ENCODE measurements at regions not wholly inside any gene's neighbourhood (a gene's known extent, or its start where the extent isn't known, plus 50 kb on each side); places are given as distances from the start of the nearest gene placed in this dataset.
"Not testable (repeated sequence)": the region's sequence is repeated elsewhere in the genome, so short reads cannot be mapped to it uniquely, and the experiment has no call there.

DNA sequence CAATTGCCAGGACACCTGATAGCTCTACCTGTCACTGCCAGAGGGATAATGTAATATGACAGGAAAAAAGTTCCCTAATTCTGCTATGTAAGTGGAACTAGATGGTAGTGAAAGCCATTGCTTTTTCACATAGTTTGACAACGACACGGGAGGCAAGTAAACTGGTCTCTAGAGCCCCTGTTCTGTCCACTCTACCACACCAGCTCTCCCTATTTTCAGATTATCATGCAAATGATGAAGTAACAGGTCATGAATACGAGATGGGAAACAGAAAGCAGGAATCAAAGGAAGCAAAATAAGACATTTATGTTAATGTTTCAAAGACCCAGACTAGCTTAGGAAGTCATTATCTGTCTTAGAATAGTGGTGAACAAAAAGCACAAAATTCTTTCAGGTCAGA lies 56.2 kb downstream of the TAF11L14 start:
- DNase-seq (ENCODE audit: low read depth), result no peak

DNA sequence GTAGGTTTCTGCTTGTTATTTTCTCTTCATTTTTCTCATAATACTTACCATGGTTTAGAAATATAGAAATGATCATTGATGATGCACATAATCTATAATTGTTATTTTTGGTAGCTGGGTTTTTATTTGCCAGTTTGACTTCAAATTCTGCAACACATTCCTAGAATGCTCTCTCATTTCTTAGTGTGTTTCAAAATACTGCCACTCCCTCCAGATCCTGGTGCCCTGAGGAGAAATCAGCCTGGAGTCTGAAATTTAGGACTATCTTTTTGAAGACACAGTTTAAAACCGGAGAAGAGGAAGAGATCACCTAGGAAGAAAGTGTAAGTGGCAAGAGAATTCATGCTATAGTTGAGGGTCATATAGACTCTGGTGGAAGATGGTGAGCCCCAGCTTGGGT lies 57.5 kb downstream of the TAF11L14 start:
- no peak for DNase-seq (ENCODE audit: low read depth)

DNA sequence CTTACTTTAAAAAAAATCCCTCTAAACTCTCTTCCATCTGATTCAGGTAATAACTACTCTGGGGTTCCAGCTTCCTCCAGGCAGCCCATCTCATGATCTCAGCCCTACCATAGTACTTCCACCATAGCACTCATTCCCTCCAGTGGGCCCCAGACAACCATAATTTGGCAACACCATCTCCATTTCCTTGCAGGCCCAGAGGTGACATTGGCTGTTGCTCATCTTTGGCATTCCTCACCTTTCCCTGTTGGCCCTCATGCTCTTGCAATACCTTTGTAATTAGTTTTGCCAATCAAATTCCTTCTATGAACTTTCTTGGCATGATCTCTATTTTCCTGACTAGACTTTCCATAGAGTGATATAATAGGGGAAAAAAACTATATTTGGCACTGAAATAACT lies 60.1 kb downstream of the TAF11L14 start:
- DNase-seq (ENCODE audit: low read depth), result no peak

DNA sequence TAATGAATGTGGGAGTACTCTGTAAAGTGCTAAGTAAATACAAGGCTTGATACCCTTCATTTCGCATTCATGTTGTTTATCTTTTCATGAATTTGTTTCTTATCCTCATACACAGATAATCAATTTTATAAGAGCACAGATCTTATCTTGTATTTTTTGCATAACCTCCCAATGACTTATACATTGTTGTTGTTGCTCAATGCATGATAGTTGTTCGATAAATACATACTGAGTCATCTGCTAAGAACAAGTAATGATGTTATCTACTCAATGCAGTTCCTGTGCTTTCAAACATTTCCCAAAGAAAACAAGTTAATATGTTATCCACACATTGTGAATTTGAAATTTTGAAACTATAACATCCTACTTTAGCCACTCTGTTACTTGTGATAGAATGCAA lies 60.7 kb downstream of the TAF11L14 start:
- peak; percentile 44 for DNase-seq (ENCODE audit: low read depth)

DNA sequence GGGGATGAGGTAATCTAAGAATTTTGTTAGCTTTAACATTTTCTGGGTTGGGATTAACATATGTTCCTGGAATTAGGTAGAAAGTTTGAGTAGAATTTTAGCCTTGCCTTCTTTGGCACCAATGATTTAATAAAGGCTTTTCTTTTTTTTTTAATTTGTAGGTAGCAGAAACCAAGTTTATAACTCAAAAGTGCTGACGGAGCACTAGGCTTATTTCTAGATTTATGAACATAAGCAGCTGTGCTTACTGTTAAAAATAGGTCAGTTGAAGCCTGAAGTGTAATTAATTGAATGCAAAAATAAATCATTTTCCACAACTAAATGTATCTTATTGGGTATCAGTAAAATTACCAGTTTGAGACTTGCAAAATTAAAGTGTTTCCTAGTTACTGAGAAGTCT lies 62.4 kb downstream of the TAF11L14 start:
- no peak for DNase-seq (ENCODE audit: low read depth)

DNA sequence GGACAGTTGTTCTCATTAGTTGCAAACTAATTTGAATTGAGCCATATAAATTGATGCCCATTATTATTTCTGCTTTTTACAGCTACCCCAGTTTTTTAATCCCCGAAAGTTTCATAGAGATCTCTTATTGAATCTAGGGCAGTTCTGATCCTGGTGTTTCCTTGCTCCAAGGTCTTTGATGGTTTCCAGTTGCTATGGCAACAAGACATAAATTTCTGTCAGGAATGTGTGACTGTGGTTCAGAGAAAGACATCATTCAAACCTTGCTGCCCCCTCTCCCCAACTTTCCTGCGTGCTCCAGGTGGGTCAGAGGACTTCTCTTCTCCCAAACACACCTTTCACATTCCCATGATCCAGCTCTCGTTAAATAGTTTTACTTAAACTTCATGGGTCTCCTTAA lies 63.4 kb downstream of the TAF11L14 start:
- no peak for DNase-seq (ENCODE audit: low read depth)

DNA sequence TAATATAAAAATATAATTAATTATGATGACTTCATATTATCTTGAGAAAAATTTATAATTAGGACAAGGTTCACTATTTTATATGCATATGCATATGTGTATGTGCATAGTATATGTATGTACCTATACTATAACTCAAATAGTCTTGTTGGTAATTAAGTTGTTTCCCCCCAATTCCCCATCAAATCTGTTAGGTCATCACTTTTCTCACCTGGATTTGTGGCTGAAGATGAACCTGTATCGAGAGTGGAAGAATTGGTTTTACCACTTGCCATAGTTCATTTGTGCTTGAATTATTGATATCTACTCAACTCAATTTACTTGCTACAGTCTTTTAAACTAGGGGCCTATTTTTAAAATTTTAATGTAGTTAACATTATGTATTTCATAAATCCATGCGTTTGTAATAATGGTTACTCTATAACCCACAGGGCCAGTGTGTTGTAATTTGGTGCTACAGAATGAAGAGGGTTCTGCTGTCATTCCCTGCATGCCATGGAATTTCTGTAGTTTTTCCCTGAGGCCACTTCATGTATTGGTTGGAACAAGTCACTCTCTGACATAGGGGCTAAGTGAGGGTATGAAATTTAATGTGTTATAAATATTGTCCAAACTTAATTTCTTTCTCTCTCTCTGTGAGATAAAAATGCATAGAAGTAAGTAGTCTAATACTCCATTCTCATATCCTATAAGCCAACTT lies 74.9 kb downstream of the TAF11L14 start:
- no peak for DNase-seq (ENCODE audit: low read depth)

DNA sequence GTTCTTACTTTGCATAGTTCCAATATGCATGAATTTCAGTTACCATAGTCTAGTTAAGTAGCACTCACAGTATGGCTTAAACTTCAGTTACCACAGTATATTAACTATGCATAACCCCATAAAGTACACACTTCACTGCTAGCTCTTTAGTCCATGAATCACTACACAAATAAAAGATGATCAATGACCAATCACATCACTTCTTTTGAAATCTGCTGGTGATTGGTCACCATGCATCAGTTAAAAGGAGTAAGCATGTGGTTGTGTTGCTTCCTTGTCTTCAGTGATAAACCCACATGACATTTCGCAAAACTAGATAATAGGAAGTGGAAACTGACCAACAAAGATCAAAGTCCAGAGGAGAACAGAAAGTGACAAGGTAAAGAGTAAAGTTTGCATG lies 79.0 kb downstream of the TAF11L14 start:
- DNase-seq (ENCODE audit: low read depth), result no peak

DNA sequence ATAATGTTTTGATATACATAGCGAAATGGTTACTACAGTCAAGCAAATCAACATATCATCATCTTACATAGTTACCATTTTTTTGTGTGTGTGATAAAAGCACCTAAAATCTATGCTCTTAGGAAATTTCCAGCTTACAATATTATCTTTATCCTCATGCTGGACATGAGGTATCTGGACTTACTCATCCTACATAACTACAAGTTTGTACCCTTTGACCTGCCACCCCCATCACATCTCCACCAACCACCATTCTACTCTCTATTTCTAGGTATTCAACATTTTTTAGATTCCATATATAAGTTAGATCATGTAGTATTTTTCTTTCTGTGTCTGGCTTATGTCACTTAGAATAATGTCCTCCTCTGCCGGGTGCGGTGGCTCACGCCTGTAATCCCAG lies 79.9 kb downstream of the TAF11L14 start:
- DNase-seq (ENCODE audit: low read depth), result no peak

DNA sequence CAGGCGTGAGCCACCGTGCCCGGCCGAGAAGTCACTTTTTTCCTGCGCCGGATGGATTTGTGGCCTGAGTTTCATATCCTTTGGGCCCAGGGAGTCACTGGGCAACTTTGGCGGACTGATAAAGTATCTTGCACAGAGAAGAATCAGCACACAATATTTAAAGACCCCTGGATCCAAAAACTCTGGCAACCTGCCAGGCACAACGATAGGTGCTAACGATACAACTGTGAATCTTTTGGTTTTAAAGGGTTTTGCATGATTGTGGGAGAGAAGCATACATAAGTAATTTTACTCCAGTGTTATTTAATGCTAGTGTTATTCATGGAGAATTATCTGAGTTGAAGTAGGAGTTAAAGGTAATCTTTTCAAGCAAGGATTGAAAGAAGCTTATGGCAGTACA lies 85.3 kb downstream of the TAF11L14 start:
- no peak for DNase-seq (ENCODE audit: low read depth)

DNA sequence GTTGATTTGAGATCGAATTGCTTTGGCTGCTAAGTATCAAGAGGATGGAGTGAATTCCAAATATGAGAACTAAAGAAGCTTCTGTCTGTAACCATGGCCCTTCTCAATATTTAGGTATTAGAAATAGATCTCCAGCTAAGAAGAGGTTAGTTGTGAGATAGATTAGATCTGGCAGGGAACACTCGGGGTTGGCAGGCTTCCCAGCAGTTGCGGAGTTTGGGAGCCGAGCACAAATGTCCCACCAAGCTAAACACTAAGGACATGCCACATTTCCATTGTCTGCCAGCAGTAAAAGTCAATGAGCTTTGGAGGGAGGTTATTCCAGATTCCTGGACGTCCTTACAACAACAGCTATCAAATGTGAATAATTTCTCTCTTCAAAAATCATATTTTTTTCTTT lies 85.8 kb downstream of the TAF11L14 start:
- DNase-seq (ENCODE audit: low read depth), result no peak

DNA sequence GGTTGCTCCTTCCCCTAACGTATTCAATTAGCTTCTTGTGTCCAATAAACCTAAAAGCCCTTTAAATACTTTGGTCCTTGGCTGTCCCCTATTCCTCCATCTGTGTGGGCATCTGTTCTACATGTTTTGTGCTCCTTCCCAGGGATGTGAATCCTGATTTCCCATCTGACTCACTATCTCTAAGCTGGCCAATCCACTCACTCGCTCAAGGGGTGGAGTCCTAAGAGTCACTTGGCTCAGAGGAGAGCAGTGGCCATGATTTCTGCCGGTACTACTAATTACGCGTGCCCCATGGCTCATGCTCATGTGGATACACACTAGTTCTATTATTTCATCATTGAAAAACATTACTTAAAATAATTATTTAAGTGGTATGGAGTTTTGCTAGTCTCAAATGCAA lies 89.6 kb downstream of the TAF11L14 start:
- DNase-seq (ENCODE audit: low read depth), result no peak

DNA sequence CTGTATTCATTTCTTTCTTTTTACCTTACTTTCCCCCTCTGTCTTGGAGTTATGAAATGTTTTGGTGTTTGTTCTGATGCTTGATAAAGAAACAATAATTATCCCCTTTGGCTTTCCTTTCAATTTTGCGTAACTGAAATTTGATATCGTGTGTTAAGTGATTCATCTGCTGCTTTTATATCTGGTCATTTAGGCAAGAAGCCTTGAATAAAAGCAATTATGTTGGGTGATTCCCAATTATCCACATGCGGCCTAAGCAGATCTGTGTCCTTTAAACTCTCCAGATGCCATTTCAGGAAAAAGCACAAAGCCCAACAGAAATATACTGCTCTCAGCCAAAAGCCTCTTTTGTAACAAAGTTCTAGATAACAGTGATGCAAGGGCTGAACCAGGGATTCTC lies 92.8 kb downstream of the TAF11L14 start:
- DNase-seq (ENCODE audit: low read depth), result no peak

DNA sequence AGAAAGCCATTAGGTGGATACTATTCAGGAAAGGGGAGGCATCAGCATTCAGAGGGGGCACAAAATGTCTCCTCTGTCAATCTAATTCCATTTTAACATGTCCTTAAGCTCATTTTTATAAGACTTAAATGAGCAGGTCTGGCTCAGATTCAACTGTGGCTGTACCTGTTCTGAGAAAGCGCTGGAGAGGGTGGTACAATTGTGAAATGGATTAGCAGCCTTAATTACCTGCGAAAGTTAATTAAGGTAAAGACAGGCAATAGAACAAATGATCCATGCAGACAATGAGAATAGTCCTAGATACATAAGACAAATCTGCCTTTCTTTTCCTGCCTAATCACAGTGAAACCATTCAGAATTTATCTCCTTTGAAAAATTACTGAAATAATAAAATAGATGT lies 96.2 kb downstream of the TAF11L14 start:
- no peak for DNase-seq (ENCODE audit: low read depth)

DNA sequence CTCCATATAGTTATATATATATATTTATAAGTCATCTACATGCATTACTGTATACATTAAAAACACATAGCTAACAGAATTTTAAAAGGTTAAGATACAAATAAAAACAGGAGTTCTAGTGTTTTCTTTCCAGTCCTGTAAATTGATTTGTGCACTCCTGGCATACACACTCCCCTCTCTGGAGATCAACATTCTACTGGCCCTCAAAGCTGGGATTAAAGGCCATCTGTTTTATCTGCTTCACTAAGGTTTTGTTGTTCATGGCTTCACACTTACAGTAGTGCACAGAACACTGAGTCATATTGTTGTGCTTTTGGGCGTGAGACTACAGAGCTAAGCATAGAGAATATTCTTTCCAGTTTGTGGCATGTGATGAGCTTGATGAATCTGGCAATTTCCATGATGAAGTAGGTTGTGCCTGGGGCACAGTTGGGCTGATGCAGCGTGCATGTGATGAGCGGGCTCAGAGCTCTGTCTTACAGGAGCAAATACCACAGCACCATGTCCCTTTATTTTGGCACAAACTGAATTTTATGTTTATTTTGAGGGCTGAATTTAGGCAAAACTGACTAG lies 98.2 kb downstream of the TAF11L14 start:
- no peak for DNase-seq (ENCODE audit: low read depth)

DNA sequence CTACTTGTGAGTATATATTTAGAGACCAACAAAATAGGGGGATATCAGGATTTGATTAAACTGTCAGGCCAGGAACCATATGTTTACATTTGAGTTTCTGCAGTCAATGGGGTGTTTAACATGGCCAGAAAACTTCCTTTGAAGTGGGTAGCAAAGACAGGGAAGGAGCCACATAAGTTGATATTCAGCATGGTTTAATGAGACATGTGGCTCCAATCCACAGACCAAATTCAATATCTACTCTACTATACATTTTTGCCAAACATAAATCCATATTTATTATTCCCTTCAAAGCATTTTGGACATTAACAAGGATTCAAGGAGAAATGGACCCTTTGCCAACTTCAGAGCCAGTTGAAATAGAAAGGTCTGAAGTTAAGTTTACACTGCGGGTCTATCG lies 99.8 kb downstream of the TAF11L14 start:
- DNase-seq (ENCODE audit: low read depth), result no peak

DNA sequence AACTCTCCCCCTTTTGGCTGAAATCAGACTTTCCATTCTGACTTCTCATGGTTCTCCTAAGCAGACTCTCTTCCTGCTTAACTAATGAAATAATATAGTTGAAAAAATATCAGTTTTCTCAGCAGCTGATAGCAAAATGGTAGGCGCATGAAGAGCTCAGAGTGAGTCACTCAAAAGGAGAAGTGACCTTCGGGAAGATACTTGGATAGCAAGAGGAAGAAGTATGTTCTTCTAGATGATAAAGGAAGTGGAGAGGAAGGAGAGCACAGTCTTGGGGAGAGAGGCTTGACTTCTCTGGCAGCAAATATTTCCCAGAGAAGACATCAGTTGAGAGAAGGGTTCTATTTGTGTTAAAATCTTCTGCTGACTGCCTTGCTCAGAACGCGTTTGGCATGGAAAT lies 101.5 kb downstream of the TAF11L14 start:
- no peak for DNase-seq (ENCODE audit: low read depth)

DNA sequence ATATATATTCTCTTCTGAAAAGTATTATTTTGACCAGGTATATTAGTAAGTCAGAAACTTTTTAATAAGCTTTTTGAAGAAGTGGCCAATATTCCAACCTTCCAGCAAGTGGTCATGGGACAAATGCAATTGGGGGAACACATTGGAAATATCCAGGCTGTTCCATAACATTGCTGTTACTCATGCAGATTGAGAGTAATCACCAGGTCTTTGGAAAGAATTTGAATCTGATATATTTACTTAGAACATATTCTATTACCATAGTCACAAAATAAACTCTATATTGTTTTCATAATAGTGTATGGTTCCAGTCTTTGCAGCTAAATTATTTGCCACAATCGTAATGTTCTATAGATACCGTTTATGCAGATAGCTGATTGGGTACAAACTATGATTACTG lies 102.8 kb downstream of the TAF11L14 start:
- DNase-seq (ENCODE audit: low read depth), result no peak

DNA sequence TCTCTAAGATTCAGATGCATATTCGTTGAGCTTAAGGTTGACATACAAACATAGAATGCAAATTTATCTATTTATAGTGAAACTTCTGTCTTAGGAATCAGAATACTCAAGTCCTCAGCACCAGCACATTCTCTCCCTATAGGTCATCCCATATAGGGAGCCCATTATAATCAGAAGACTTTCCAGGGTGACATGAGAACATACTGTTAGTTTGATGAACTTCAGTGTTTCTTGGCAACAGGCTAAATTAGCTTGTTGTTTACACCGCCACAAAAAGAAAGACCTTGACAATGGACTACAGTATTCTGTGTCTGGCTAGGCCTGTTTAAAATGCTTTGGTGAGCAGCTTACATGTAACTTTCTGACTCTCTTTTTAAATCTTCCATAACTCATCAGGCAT lies 104.2 kb downstream of the TAF11L14 start:
- no peak for DNase-seq (ENCODE audit: low read depth)

DNA sequence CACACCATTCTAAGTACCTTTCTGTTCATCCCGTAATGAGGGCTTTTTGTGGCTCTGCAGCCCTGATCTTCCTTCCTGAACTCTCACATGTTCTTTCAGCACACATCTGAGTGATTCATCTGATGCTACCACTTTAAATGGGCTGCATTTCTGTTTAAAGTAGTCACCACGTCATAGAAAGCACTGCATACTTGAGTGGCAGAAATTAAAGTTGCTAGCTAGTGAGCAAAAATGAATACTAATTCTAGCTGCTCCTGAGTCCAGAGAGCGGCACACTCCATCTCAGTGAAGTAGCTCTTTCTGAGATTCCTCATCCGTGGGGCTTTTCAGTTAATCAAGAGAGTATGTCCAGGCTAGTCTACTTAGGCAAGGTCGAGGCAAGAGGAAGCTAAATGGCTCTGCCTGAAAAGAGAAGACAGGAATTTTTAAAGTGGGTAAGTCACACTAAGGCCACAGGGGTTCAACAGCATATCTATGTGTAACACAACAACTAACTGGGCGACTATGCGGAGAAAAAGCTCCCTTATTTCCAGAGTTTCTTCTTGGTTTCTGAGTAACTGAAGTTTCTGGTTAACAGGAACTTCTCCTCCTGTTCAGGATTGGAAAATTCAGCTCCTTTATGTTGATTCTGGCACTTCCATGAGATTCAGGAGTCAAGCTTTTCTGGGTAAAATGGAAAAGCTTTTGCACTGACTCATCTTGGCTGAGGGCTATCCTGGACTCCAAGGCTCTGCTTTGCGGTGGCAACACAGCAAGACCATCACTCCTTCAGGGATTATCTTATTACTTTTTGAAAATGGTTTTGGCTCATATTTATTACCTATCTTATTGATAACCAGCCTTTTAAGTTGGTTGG lies 109.5 kb downstream of the TAF11L14 start:
- peak; percentile 70 for DNase-seq (ENCODE audit: low read depth)

DNA sequence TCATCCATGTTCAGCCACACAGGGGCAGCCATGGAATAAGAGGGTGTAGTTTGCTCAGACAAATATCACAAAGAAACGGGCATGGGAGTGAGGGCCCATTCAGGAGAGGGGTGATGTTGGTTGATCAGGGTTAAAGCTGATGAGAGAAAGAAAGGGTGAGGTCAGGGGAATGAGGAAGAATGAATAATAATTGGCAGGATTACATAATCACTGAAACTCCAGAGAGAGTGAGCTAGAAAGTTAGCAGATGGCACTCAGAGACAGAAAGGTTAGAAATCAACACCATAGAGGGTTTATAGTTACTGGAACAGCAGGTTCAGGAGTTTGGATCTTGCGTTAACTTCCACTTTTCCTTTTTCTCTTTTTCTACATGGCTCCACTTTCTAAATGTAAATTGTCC lies 113.9 kb downstream of the TAF11L14 start:
- no peak for DNase-seq (ENCODE audit: low read depth)

DNA sequence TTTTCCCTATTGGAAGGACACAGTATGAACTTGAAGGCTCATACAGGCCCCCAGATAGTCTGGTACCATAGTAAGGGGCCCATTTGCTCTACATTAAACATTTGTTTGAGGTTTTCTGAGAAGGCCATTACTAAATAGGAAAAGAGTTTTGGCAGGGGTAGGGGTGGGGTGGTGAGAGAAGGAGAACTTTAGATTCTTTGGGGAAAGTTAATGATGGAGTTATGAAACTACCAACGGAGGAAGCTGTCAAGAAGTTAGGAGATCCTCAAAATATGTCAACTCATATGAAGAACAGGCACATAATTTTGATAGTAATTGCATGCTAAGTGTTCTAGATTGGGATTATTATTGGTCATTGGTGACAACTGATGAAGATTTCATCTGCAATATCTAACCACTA lies 114.7 kb downstream of the TAF11L14 start:
- no peak for DNase-seq (ENCODE audit: low read depth)

DNA sequence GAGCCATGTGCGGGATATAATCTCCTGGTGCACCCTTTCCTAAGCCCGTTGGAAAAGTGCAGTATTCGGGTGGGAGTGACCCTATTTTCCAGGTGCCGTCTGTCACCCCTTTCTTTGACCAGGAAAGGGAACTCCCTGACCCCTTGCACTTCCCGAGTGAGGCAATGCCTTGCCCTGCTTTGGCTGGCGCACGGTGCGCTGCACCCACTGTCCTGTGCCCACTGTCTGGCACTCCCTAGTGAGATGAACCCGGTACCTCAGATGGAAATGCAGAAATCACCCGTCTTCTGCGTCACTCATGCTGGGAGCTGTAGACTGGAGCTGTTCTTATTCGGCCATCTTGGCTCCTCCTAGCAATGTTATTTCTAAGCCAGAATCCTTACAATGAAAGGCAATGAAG lies 121.1 kb downstream of the TAF11L14 start:
- not testable (repeated sequence) for DNase-seq (ENCODE audit: low read depth)

Data from iris pigment epithelial cell (primary cell).